A549 (cell line): ENCODE measurements at regions not wholly inside any gene's neighbourhood (a gene's known extent, or its start where the extent isn't known, plus 50 kb on each side); places are given as distances from the start of the nearest gene placed in this dataset.

Source experiments
- CTCF ChIP-seq: fragments of >200 bp; sonication (Bioruptor Twin); formaldehyde crosslinking; IDR thresholded peaks from 3 replicates; pipeline ENCODE4 v1.5.1; 2016
- EHMT2 ChIP-seq: fragments of 200-600 bp; sonication (generic); IDR thresholded peaks from 2 replicates; pipeline ENCODE4 v1.6.1; 2016; ENCODE audit warnings: antibody characterized with exemption, low read depth, mild to moderate bottlenecking, moderate library complexity
- EP300 ChIP-seq, 2 experiments: fragments of >200 bp; sonication (Bioruptor Twin); formaldehyde crosslinking; IDR thresholded peaks; 2 replicates in 1 of 2; 3 replicates in 1 of 2; pipeline ENCODE4 v1.6.1; 2016 to 2017
- FOSB ChIP-seq: fragments of 250-450 bp; sonication (Bioruptor Pico); IDR thresholded peaks from 2 replicates; pipeline ENCODE4 v1.5.0; 2020; ENCODE audit warnings: mild to moderate bottlenecking, moderate library complexity
- GATA3 ChIP-seq: IDR thresholded peaks from 2 replicates; pipeline ENCODE4 v1.6.1; 2012; ENCODE audit warnings: borderline replicate concordance
- HOXA7 ChIP-seq: fragments of 250-450 bp; sonication (Bioruptor Pico); IDR thresholded peaks from 2 replicates; pipeline ENCODE4 v1.5.0; 2020; ENCODE audit warnings: mild to moderate bottlenecking, moderate library complexity
- HOXB13 ChIP-seq: fragments of 250-450 bp; sonication (Bioruptor Pico); IDR thresholded peaks from 2 replicates; pipeline ENCODE4 v1.5.0; 2020; ENCODE audit warnings: low read depth, mild to moderate bottlenecking, moderate library complexity
- NR3C1 ChIP-seq: fragments of >200 bp; sonication (Bioruptor Twin); formaldehyde crosslinking; IDR thresholded peaks from 3 replicates; pipeline ENCODE4 v1.6.1; 2017
- POLR2A ChIP-seq: IDR thresholded peaks from 2 replicates; pipeline ENCODE4 v1.6.1; 2012; ENCODE audit warnings: mild to moderate bottlenecking, low read length
- RAD21 ChIP-seq, 2 experiments: fragments of >200 bp in 1 of 2; sonication (Bioruptor Twin) in 1 of 2; formaldehyde crosslinking in 1 of 2; IDR thresholded peaks in 1 of 2; conservative IDR thresholded peaks in 1 of 2; 2 replicates in 1 of 2; 3 replicates in 1 of 2; pipeline ENCODE4 v1.6.1; 2012 to 2018; ENCODE audit warnings: inconsistent platforms in 1 of 2
- RNF2 ChIP-seq: fragments of 200-600 bp; sonication (generic); IDR thresholded peaks from 2 replicates; pipeline ENCODE4 v1.6.1; 2016; ENCODE audit warnings: low read depth, mild to moderate bottlenecking, antibody characterized with exemption, moderate library complexity, borderline replicate concordance
- TF ChIP-seq, protein P1 (sequence below): fragments of 450-650 bp; IDR thresholded peaks from 2 replicates; pipeline ENCODE4 v1.6.1; 2014; ENCODE audit warnings: antibody characterized with exemption

- TF ChIP-seq, protein P1, sequence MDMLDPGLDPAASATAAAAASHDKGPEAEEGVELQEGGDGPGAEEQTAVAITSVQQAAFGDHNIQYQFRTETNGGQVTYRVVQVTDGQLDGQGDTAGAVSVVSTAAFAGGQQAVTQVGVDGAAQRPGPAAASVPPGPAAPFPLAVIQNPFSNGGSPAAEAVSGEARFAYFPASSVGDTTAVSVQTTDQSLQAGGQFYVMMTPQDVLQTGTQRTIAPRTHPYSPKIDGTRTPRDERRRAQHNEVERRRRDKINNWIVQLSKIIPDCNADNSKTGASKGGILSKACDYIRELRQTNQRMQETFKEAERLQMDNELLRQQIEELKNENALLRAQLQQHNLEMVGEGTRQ = no peak
- TF ChIP-seq HOXA7 (CRISPR knock-in tag) = no peak
- no peak for TF ChIP-seq POLR2A
- no peak for TF ChIP-seq NR3C1
- no peak for TF ChIP-seq CTCF
- no peak for TF ChIP-seq EHMT2
- TF ChIP-seq RAD21 (conservative IDR thresholded peaks at IDR 0.05 in 1 of 2, IDR thresholded peaks at IDR 0.05 in 1 of 2) = no peak
- TF ChIP-seq FOSB (CRISPR knock-in tag) = no peak
- TF ChIP-seq HOXB13 (CRISPR knock-in tag) = no peak
- TF ChIP-seq GATA3 = no peak
- TF ChIP-seq EP300 (IDR thresholded peaks at IDR 0.05) = no peak
- TF ChIP-seq RNF2 = no peak
Measured at GRCh38 chr2:16059393-16060016, 119.2 kb downstream of the MYCN start.
